DOHH2 (cell line): ENCODE measurements at regions not wholly inside any gene's neighbourhood (a gene's known extent, or its start where the extent isn't known, plus 50 kb on each side); places are given as distances from the start of the nearest gene placed in this dataset.

Experiments used
- H3F3A ChIP-seq: fragments of 200-600 bp; sonication (generic), shearing (Covaris generic); 2 replicates; pipeline ENCODE4 v1.6.0; 2016; ENCODE audit warnings: antibody characterized with exemption, mild to moderate bottlenecking; ENCODE audit not compliant: control insufficient read depth, insufficient read depth
- H3K27ac ChIP-seq: fragments of 200-600 bp; sonication (generic); 2 replicates; pipeline ENCODE4 v1.5.1; 2014; ENCODE audit warnings: low read depth, mild to moderate bottlenecking, low read length, moderate library complexity
- H3K27me3 ChIP-seq: fragments of 200-600 bp; sonication (generic); 2 replicates; pipeline ENCODE4 v1.6.1; 2014; ENCODE audit warnings: mild to moderate bottlenecking, low read length, mixed read lengths; ENCODE audit not compliant: control insufficient read depth
- H3K36me3 ChIP-seq: fragments of 200-600 bp; sonication (generic); 2 replicates; pipeline ENCODE4 v1.6.1; 2014; ENCODE audit warnings: mild to moderate bottlenecking, low read length, moderate library complexity, mixed read lengths; ENCODE audit not compliant: control insufficient read depth
- H3K4me1 ChIP-seq: fragments of 200-600 bp; sonication (generic); 2 replicates; pipeline ENCODE4 v1.6.1; 2014; ENCODE audit warnings: mild to moderate bottlenecking, low read length, mixed read lengths; ENCODE audit not compliant: control insufficient read depth
- H3K4me2 ChIP-seq: fragments of 200-600 bp; sonication (generic); 2 replicates; pipeline ENCODE4 v1.6.0; 2014; ENCODE audit warnings: mild to moderate bottlenecking, low read length, moderate library complexity
- H3K4me3 ChIP-seq: fragments of 200-600 bp; sonication (generic); 2 replicates; pipeline ENCODE4 v1.5.1; 2014; ENCODE audit warnings: mild to moderate bottlenecking, low read length, mixed read lengths
- H3K79me2 ChIP-seq: fragments of 200-600 bp; sonication (generic); 2 replicates; pipeline ENCODE4 v1.6.1; 2014; ENCODE audit warnings: mild to moderate bottlenecking, low read length, mixed read lengths; ENCODE audit not compliant: control insufficient read depth
- H3K9me2 ChIP-seq: fragments of 200-600 bp; sonication (generic); replicated peaks from 2 replicates; pipeline ENCODE4 v1.6.1; 2014; ENCODE audit warnings: mild to moderate bottlenecking, low read length, mixed read lengths; ENCODE audit not compliant: control insufficient read depth
- H3K9me3 ChIP-seq: fragments of 200-600 bp; sonication (generic); 2 replicates; pipeline ENCODE4 v1.6.1; 2014; ENCODE audit warnings: antibody characterized with exemption, low read length, mixed read lengths; ENCODE audit not compliant: control insufficient read depth, insufficient read depth
- H4K20me1 ChIP-seq: fragments of 200-600 bp; sonication (generic); 2 replicates; pipeline ENCODE4 v1.6.0; 2014; ENCODE audit warnings: low read depth, mild to moderate bottlenecking, antibody characterized with exemption, low read length, moderate library complexity; ENCODE audit not compliant: control insufficient read depth, insufficient read depth
- EZH2phosphoT487 ChIP-seq: fragments of 200-600 bp; sonication (generic); IDR thresholded peaks from 2 replicates; pipeline ENCODE4 v1.6.1; 2017; ENCODE audit warnings: borderline replicate concordance, mild to moderate bottlenecking, antibody characterized with exemption, low read length, moderate library complexity, mixed read lengths
- TF ChIP-seq, protein P1 (sequence below): fragments of 200-600 bp; sonication (generic); IDR thresholded peaks from one replicate; pipeline ENCODE4 v1.5.1; 2014; ENCODE audit warnings: antibody characterized with exemption, mild to moderate bottlenecking, low read depth, low read length; ENCODE audit not compliant: poor library complexity, severe bottlenecking

DNA sequence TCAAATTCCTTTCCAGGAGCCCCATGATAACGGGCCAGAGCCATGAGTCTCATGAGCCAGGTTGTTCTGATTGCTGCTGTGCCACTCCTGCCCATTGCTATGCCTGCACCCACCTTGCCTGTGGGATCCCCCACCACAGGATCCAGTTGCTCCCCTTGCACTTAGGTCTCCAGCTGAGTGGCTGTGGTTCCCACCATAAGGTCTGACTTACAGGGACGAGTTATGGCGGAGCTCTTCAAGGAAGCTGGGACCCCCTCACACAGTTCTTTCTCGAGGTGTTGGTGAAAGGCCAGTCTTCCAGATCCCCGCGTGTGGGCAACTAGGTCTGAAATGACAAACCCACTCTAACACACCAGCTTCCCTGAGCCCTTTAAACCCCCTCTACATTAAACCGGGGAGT lies 111.9 kb upstream of the C14orf180 start:
- Histone ChIP-seq H3F3A (no peaks in the 10 kb centered on the region), H3K9me2 (no peaks in the 10 kb centered on the region), H3K4me1 (no peaks in the 10 kb centered on the region), H3K9me3 (no peaks in the 10 kb centered on the region), H3K27me3 (peaks cover 6% of the 10 kb centered on the region; the same call in 1 of the 2 replicates), H4K20me1 (no peaks in the 10 kb centered on the region), H3K79me2 (no peaks in the 10 kb centered on the region), H3K4me2 (no peak overlapping the region), H3K36me3 (no peaks in the 10 kb centered on the region), H3K27ac (no peak overlapping the region), H3K4me3 (no peak overlapping the region)
- TF ChIP-seq, protein P1, sequence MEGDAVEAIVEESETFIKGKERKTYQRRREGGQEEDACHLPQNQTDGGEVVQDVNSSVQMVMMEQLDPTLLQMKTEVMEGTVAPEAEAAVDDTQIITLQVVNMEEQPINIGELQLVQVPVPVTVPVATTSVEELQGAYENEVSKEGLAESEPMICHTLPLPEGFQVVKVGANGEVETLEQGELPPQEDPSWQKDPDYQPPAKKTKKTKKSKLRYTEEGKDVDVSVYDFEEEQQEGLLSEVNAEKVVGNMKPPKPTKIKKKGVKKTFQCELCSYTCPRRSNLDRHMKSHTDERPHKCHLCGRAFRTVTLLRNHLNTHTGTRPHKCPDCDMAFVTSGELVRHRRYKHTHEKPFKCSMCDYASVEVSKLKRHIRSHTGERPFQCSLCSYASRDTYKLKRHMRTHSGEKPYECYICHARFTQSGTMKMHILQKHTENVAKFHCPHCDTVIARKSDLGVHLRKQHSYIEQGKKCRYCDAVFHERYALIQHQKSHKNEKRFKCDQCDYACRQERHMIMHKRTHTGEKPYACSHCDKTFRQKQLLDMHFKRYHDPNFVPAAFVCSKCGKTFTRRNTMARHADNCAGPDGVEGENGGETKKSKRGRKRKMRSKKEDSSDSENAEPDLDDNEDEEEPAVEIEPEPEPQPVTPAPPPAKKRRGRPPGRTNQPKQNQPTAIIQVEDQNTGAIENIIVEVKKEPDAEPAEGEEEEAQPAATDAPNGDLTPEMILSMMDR: no peak
- TF ChIP-seq EZH2phosphoT487: no peak

DNA sequence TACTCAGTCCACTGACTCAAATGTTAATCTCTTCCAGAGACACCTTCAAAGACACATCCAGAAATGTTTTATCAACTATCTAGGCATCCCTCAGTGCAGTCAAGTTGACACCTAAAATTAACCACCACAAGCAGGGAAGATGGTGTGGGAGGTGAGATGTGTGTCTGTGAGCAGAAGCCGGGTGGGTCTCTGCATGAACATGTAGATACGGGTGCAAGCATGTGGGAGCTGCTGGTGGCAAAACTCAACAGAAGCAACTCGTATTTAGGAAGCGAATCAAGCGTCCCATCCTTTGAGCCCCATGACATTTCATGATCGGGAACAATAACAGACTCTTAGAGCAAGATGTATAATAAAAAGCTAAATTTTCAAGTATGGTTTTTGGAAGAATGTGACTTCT lies 110.0 kb upstream of the C14orf180 start:
- H3K36me3 ChIP-seq: no peaks in the 10 kb centered on the region
- no peaks in the 10 kb centered on the region for H3K9me3 ChIP-seq
- H3K4me1 ChIP-seq: no peaks in the 10 kb centered on the region
- no peaks in the 10 kb centered on the region for H3F3A ChIP-seq
- no peaks in the 10 kb centered on the region for H4K20me1 ChIP-seq
- no peak overlapping the region for H3K4me3 ChIP-seq
- H3K27me3 ChIP-seq: 0 out of 2 replicates have a peak, but pooled peaks cover 3% of the 10 kb centered on the region
- no peaks in the 10 kb centered on the region for H3K9me2 ChIP-seq
- TF ChIP-seq, protein P1: no peak
- TF ChIP-seq EZH2phosphoT487: no peak
- no peak overlapping the region for H3K4me2 ChIP-seq
- H3K27ac ChIP-seq: no peak overlapping the region
- H3K79me2 ChIP-seq: no peaks in the 10 kb centered on the region

DNA sequence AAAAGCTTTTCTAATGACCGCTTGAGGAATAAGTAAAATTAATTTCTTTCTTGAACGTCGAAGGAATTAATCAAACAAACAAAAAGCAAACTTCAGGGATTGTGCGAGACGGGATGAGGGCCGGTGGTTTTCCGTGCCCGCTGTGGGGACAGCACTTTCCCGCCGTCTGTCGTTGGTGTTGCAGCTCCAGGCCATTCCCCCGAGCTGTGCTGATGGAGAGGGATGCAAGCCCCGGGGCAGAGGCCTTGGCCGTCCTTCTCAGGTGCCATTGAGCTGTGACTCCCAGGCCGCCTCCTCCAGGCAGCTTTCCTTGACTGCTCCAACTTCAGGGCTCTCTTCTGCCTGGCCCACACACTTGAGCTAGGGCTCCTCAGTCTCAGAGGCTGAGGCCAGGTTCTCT lies 109.0 kb upstream of the C14orf180 start:
- no peaks in the 10 kb centered on the region for H3K36me3 ChIP-seq
- H3K9me2 ChIP-seq: no peaks in the 10 kb centered on the region
- H3K4me2 ChIP-seq: no peak overlapping the region
- H3K79me2 ChIP-seq: no peaks in the 10 kb centered on the region
- no peak for TF ChIP-seq EZH2phosphoT487
- TF ChIP-seq, protein P1: no peak
- H3F3A ChIP-seq: no peaks in the 10 kb centered on the region
- H3K4me3 ChIP-seq: no peak overlapping the region
- H4K20me1 ChIP-seq: no peaks in the 10 kb centered on the region
- no peaks in the 10 kb centered on the region for H3K4me1 ChIP-seq
- no peaks in the 10 kb centered on the region for H3K9me3 ChIP-seq
- 0 out of 2 replicates have a peak, but pooled peaks cover 3% of the 10 kb centered on the region for H3K27me3 ChIP-seq
- H3K27ac ChIP-seq: no peak overlapping the region
